ENCODE measurements at regions not wholly inside any gene's neighbourhood (a gene's known extent, or its start where the extent isn't known, plus 50 kb on each side); places are given as distances from the start of the nearest gene placed in this dataset.

- no peak for DNase-seq
Measured at GRCh38 chr22:48755059-48755949, 1072.4 kb downstream of the BRD1 start.

- DNase-seq, result no peak
Measured at GRCh38 chr22:48754611-48755058, 1073.0 kb downstream of the BRD1 start.

- no peak for DNase-seq
Measured at GRCh38 chr22:48753752-48754517, 1073.7 kb downstream of the BRD1 start.

DNA sequence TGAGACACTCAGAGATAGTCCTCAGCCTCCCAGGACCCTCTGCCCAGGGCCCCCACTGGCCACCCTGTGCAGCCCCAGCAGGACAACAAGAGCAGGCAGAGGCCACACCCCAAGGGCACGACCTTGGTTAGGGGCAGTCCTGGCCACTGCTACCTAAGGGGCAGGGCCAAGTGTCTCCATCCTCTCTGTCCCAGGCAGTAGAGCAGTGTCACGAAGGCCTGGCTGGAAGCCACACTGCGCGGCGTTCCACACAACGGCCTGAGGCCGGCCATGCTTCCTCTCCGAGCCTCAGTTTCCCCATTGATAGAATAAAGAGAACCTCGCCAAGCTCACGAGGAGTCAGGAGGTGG lies 1074.3 kb downstream of the BRD1 start:
- no peak for DNase-seq

DNA sequence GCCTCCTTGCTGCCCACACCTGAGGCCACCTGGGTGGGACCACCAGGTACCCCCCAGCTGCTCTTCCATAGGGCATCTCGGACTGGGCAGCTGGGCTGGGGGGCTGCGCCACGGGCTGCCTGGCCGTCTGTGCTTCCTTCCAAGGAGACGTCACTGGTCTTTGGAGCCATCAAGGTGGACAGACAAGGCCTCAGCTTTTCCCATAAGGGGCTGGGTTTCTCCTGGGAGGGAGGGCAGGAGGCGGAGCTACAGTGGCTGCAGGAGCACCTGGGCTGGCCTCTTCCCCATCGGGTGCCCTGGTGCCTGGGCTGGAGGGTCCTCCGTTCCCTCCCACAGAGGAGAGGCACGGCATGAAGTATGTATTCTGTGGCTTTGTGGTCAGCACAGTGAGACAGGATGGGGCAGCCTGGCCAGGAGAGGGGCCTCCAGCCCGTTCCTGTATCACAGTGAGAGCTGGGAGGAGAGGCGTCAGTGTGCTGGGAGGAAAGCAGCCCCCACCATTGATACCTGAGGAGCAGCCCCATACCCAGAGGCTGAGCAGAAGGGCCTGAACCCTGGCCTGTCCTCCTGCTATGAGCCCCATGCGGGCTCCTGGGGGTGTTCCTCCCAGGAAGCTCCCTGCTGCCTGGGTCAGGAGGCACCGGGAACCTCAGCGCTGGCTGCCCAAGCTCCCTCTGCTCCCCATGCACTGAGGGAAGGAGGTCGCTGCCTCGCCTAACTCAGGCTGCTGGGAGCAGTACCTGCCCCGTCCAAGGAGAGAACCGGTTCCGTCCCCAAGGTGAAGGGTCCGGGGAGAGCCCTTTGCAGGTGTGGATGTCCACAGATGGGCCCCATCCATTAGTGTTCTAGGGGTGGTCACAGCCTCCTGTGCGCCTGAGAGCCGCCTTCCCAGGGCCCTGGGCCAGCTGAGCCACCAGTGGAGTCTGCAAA lies 1075.0 kb downstream of the BRD1 start:
- no peak for DNase-seq

- DNase-seq, result no peak
Measured at GRCh38 chr22:48751539-48752437, 1075.9 kb downstream of the BRD1 start.

DNA sequence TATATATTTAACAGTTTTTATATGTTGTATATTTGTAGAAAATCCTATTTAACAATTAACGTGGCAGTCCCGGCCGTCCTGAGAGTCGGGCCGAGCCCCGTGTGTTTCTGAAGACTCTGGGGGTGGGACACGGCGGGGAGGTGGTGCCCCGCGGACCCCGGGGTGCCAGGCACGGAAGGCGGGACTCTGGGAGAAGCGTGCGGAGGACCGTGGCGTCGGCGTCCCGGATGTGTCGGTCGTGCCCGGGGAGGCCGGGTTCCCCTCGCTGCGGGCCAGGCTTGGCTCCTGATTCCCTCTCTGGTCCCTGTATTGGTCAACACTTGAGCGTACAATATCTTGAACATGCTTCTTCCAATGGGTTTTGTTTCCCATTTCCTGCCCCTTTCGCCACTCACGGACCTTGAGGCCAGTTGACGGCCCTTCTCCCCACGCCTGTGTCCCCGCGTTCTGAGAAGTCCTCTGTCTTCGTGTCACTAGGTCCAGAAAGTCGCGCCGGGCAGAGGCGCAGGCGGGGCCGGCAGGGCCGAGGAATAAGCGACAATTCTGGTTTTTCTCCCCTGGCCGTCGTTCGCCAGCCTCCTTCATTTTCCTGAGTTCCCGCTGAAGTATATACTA lies 1076.7 kb downstream of the BRD1 start:
- DNase-seq, result no peak

DNA sequence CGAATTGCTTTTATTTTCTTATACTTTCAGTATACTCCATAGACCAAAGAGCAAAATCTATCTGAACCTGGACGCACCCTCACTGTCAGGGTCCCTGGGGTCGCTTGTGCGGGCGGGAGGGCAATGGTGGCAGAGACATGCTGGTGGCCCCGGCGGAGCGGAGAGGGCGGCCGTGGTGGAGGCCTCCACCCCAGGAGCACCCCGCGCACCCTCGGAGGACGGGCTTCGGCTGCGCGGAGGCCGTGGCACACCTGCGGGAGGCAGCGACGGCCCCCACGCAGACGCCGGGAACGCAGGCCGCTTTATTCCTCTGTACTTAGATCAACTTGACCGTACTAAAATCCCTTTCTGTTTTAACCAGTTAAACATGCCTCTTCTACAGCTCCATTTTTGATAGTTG lies 1077.4 kb downstream of the BRD1 start:
- DNase-seq, result no peak

DNA sequence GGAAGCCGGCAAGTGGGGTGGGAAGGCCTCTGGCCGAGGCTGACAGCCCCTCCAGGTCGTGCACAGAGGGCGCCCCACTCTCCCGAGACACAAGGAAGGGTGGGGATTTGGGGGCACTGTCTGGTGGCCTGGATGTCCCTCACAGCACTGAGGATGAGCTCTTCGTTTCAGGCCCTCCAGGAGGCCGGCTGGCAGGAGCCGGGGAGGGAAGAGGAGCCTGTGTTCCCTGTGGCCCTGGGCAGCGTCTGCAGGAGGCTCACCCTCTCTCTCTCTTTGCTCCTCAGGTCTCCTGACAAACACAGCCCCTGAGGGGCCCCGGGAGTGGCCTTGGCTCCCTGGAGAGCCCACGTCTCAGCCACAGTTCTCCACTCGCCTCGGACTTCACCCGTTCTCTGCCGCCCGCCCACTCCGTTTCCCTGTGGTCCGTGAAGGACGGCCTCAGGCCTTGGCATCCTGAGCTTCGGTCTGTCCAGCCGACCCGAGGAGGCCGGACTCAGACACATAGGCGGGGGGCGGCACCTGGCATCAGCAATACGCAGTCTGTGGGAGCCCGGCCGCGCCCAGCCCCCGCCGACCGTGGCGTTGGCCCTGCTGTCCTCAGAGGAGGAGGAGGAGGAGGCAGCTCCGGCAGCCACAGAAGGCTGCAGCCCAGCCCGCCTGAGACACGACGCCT lies 1078.0 kb downstream of the BRD1 start:
- no peak for DNase-seq

DNA sequence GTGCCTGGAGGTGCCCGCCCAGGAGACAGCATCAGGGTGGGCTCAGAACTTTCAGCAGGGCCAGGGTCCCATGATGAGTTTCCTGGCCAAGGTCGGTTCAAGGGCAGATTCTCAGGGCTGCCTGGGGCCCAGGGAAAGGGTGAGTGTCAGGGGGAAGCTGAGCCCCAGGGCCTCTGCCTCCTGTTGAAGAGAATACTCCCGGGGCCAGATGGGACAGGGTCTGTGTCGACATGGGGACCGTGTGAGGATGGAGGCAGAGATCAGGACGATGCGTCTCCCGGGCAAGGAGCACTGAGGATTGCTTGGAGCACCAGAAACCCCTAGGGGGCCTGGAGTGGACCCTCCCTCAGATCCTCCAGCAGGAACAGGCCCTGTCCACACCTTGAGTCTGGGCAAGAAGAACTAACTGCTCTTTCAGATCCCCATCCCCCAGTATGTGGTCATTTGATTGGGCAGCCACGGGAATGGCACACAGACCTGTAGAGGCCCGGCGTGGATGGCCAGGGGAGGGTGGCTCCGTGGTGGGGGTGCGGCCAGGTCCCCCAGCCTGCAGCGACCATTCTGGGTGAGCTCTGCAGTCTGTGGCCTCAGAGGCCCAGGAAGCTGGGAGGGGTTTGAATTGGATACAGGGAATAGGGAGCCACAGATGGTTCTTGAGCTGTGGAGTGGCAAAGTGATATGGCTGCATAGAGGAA lies 1078.7 kb downstream of the BRD1 start:
- DNase-seq, result no peak

DNA sequence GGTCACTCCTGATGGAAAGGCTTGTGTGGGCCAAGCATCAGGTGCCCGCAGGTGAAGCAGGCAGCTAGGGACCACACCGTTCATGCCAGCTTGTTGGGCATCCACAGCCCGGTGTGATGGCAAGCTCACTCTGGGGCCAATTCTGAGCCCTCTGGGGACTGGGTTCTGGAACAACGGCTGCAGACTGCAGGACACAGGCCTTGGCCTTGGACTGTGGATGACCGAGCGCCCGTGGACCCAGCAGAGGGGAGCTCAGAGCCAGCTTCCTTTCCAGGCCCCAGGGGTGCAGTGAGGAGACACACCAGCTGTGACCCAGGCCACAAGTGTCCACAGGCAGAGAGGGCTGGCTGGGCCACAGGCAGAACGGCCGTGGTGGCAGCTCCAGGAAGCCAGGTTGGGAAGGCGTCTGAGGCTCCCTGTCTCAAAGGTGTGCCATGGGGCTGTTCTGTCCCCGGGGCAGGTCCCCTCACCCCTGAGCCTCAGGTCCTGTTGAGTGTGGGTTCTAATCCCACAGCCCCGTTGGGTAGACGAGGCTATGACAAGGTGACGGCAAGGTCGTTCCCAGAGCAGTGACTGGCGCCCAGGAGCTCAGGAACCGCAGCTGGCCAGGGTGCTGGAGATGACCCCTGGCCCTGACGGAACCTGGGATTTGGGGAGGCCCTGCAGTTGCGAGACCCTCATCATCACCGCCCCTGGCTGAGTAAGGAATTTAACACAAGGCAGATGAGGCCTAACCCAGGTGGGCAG lies 1079.4 kb downstream of the BRD1 start:
- no peak for DNase-seq

GRCh38 chr22:48746789-48747425 lies 1080.8 kb downstream of the BRD1 start:
- no peak for DNase-seq

DNA sequence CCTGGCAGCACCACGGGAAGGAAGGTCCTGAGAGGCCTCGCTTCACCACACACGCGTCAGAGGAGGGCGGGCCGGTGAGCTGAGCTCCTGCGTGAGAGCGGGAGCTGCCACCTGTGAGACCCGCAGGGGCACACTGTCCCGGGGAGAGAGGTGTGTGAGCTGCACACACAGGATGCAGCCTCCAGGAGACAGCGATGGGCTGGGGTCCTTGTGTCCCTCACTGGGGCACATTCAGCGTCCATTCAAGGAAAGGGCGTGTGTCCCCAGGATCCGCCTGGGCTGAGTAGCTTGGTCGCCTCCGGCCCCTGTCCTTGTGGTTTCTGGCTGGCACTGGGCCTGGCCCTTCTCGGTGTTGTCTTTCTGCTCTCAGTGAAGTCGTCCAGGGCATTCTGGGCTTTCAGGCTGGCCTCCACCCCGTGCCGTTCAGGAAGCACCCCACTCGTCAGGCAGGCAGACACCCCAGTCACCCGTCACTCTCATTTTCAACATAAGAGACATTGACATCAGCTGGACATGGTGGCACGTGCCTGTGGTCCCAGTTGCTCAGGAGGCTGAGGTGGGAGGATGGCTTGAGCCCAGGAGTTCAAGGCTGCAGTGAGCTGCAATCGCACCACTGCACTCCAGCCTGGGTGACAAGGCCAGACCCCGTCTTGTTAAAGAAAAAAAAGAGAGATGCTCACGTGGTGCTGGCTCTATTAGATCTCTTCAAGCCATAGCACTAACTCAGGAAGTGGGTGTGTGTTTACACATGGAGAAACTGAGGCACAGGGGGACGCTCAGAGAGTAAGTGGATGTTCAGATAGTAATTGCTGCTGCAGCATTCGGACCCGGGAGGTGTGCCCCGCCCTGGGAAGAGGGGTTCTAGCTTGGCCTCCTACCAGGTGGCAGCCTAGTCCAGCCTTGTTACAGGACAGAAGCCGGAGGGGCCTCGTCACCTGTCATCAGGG lies 1081.6 kb downstream of the BRD1 start:
- DNase-seq, result no peak

- DNase-seq, result no peak
Measured at GRCh38 chr22:48744967-48745841, 1082.5 kb downstream of the BRD1 start.

GRCh38 chr22:48744283-48744641 lies 1083.4 kb downstream of the BRD1 start:
- DNase-seq, result no peak

DNA sequence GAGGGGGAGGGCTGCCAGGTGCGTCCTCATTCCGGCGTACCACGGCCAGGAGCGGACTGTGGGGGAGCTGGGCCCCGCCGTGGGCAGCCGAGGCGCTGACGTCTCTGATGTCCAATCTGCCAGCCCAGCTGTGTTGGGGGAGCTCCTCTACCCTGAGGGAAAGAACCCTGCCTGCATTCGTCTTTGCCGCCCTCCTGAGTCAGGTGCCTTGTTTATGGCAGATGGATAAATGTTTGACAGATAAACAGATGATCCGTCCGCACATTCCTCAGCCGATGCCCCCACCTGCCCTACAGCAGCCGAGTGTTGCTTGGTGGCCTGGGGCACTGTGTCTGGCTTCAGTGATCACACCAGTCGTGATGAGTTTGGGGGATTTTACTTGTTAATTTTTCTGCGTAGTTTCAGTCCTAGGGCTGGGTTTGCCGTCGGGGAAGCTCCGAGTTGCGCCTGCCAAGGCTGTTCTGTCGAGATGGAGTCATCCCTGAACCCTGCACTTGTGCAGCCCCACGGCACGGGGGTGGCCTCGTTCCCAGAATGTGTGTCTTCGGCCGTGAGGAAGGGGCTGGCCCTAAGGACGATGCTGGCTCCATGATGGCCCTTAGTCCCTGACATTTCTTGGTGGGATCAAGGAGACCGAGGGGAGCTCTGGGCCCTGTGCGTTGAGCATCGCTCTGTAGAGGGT lies 1083.9 kb downstream of the BRD1 start:
- no peak for DNase-seq

Measured in amniotic stem cell (primary cell).